Cardiac muscle cell (in vitro differentiated cells and primary cell): ENCODE measurements at regions not wholly inside any gene's neighbourhood (a gene's known extent, or its start where the extent isn't known, plus 50 kb on each side); places are given as distances from the start of the nearest gene placed in this dataset.

Experiments used
- DNase-seq, 2 donors: peaks; one replicate each; pipeline versions ENCODE4 v3.0.0 to v3.0.0-alpha.2; 2010 to 2017; ENCODE audit warnings: low read depth in 1 of 2, low spot score in 1 of 2
- H3K27ac ChIP-seq: fragments of 200-600 bp; sonication (generic); 2 replicates; pipeline ENCODE4 v1.5.1; 2016
- H3K27me3 ChIP-seq: fragments of 200-600 bp; sonication (generic); 2 replicates; pipeline ENCODE4 v1.6.0; 2016; ENCODE audit warnings: control low read depth
- H3K36me3 ChIP-seq: fragments of 200-600 bp; sonication (generic); 2 replicates; pipeline ENCODE4 v1.5.1; 2016; ENCODE audit warnings: control low read depth
- H3K4me1 ChIP-seq: fragments of 200-600 bp; sonication (generic); 2 replicates; pipeline ENCODE4 v1.8.1; 2017; ENCODE audit warnings: low read depth, mild to moderate bottlenecking, mixed run types
- H3K4me3 ChIP-seq: fragments of 200-600 bp; sonication (generic); 2 replicates; pipeline ENCODE4 v1.5.1; 2016; ENCODE audit warnings: mild to moderate bottlenecking
- H3K9me3 ChIP-seq: fragments of 200-600 bp; sonication (generic); 2 replicates; pipeline ENCODE4 v1.5.1; 2017; ENCODE audit warnings: low read depth, mild to moderate bottlenecking, control low read depth
- CTCF ChIP-seq: IDR thresholded peaks from 2 replicates; pipeline ENCODE4 v1.5.1; 2012; ENCODE audit warnings: low read depth, mild to moderate bottlenecking, low read length

- no peak overlapping the region for H3K27ac ChIP-seq
- H3K4me3 ChIP-seq, result no peak overlapping the region
- H3K9me3 ChIP-seq, result no peaks in the 10 kb centered on the region
- DNase-seq, result no peak
- no peaks in the 10 kb centered on the region for H3K36me3 ChIP-seq
- TF ChIP-seq CTCF, result no peak
- H3K27me3 ChIP-seq, result no peaks in the 10 kb centered on the region
- no peaks in the 10 kb centered on the region for H3K4me1 ChIP-seq
These were observed 145.2 kb upstream of the ERG start for GRCh38 chr21:38643404-38644023.

GRCh38 chr21:38645282-38645681 lies 147.0 kb upstream of the ERG start:
- Histone ChIP-seq H3K27ac (no peak overlapping the region), H3K9me3 (no peaks in the 10 kb centered on the region), H3K27me3 (no peaks in the 10 kb centered on the region), H3K36me3 (no peaks in the 10 kb centered on the region), H3K4me1 (no peaks in the 10 kb centered on the region), H3K4me3 (no peak overlapping the region)
- no peak for TF ChIP-seq CTCF
- DNase-seq, result peak in 1 of 2 donors; percentile 48

GRCh38 chr21:38646213-38646837 lies 148.0 kb upstream of the ERG start:
- Histone ChIP-seq H3K9me3 (no peaks in the 10 kb centered on the region), H3K36me3 (no peaks in the 10 kb centered on the region), H3K4me1 (no peaks in the 10 kb centered on the region), H3K27ac (no peak overlapping the region), H3K4me3 (no peak overlapping the region), H3K27me3 (no peaks in the 10 kb centered on the region)
- no peak for TF ChIP-seq CTCF
- peak in 1 of 2 donors; percentile 17 for DNase-seq

- Histone ChIP-seq H3K9me3 (no peaks in the 10 kb centered on the region), H3K27ac (no peak overlapping the region), H3K4me1 (no peaks in the 10 kb centered on the region), H3K36me3 (no peaks in the 10 kb centered on the region), H3K27me3 (peaks cover 10% of the 10 kb centered on the region), H3K4me3 (no peak overlapping the region)
- TF ChIP-seq CTCF, result no peak
- DNase-seq, result no peak
These were observed 150.8 kb upstream of the ERG start for GRCh38 chr21:38649120-38649519.

- no peak for TF ChIP-seq CTCF
- H3K27me3 ChIP-seq, result peaks cover 32% of the 10 kb centered on the region
- no peaks in the 10 kb centered on the region for H3K9me3 ChIP-seq
- H3K4me3 ChIP-seq, result no peak overlapping the region
- H3K36me3 ChIP-seq, result no peaks in the 10 kb centered on the region
- H3K27ac ChIP-seq, result no peak overlapping the region
- DNase-seq, result no peak
- no peaks in the 10 kb centered on the region for H3K4me1 ChIP-seq
These were observed 153.3 kb upstream of the ERG start for GRCh38 chr21:38651570-38651969.
